Right atrium auricular region (tissue), 2 donors: ENCODE measurements at regions not wholly inside any gene's neighbourhood (a gene's known extent, or its start where the extent isn't known, plus 50 kb on each side); places are given as distances from the start of the nearest gene placed in this dataset.
"Not testable (repeated sequence)": the region's sequence is repeated elsewhere in the genome, so short reads cannot be mapped to it uniquely, and the experiment has no call there.

Source experiments
- DNase-seq: peaks from one replicate; pipeline ENCODE4 v3.0.0-alpha.2; 2019; ENCODE audit warnings: low spot score
- H3K27ac ChIP-seq, 2 donors: fragments of 200-600 bp; sonication (generic); 1 replicate in 1 of 2; 2 replicates in 1 of 2; pipeline ENCODE4 v1.5.1; 2016 to 2019
- H3K27me3 ChIP-seq, 2 donors: fragments of 200-600 bp; sonication (generic); one replicate each; pipeline versions ENCODE4 v1.5.1 to v1.6.0; 2017 to 2019
- H3K36me3 ChIP-seq: fragments of 200-600 bp; sonication (generic); one replicate; pipeline ENCODE4 v1.5.1; 2016
- H3K4me1 ChIP-seq, 2 donors: fragments of 200-600 bp; sonication (generic); one replicate each; pipeline versions ENCODE4 v1.5.1 to v1.6.0; 2017 to 2019
- H3K4me3 ChIP-seq, 2 donors: fragments of 200-600 bp; sonication (generic); 1 replicate in 1 of 2; 2 replicates in 1 of 2; pipeline ENCODE4 v1.5.1; 2017 to 2019; ENCODE audit warnings: mild to moderate bottlenecking in 1 of 2, moderate library complexity in 1 of 2
- H3K9me3 ChIP-seq, 2 donors: fragments of 200-600 bp; sonication (generic); one replicate each; pipeline ENCODE4 v1.5.1; 2019
- CTCF ChIP-seq, 2 donors: fragments of 200-600 bp; sonication (generic); IDR thresholded peaks; one replicate each; pipeline ENCODE4 v1.5.1; 2019; ENCODE audit warnings: antibody characterized with exemption in 2 of 2

- Histone ChIP-seq H3K27ac (no peak overlapping the region), H3K4me1 (no peaks in the 10 kb centered on the region), H3K36me3 (no peaks in the 10 kb centered on the region), H3K9me3 (no peaks in the 10 kb centered on the region), H3K4me3 (no peak overlapping the region), H3K27me3 (no peaks in the 10 kb centered on the region)
- TF ChIP-seq CTCF (IDR thresholded peaks at IDR 0.05) = no peak
- DNase-seq = no peak
These were observed 170.3 kb downstream of the HHIPL2 start for GRCh38 chr1:222377428-222378088.

GRCh38 chr1:222376791-222377190 is 171.1 kb downstream of the HHIPL2 start:
- DNase-seq, H3K9me3 ChIP-seq, H3K36me3 ChIP-seq, H3K27ac ChIP-seq, H3K4me1 ChIP-seq, H3K4me3 ChIP-seq, H3K27me3 ChIP-seq: not testable (repeated sequence)

- TF ChIP-seq CTCF (IDR thresholded peaks at IDR 0.05) = no peak
- no peak for DNase-seq
These were observed 172.2 kb downstream of the HHIPL2 start for GRCh38 chr1:222375701-222376100.

GRCh38 chr1:222373831-222374602 is 173.9 kb downstream of the HHIPL2 start:
- Histone ChIP-seq H3K9me3 (no peaks in the 10 kb centered on the region), H3K4me1 (no peaks in the 10 kb centered on the region), H3K4me3 (no peak overlapping the region), H3K27me3 (no peaks in the 10 kb centered on the region), H3K36me3 (no peaks in the 10 kb centered on the region), H3K27ac (no peak overlapping the region)
- no peak for DNase-seq
- no peak for TF ChIP-seq CTCF (IDR thresholded peaks at IDR 0.05)

More at GRCh38 chr1:222375701-222376100, 172.2 kb downstream of the HHIPL2 start:
- no peaks in the 10 kb centered on the region for H3K9me3 ChIP-seq
- H3K36me3 ChIP-seq = no peaks in the 10 kb centered on the region
- H3K27me3 ChIP-seq = no peaks in the 10 kb centered on the region
- no peak overlapping the region for H3K27ac ChIP-seq
- no peak overlapping the region for H3K4me3 ChIP-seq
- no peaks in the 10 kb centered on the region for H3K4me1 ChIP-seq

- H3K27me3 ChIP-seq = no peaks in the 10 kb centered on the region
- no peaks in the 10 kb centered on the region for H3K4me1 ChIP-seq
- TF ChIP-seq CTCF (IDR thresholded peaks at IDR 0.05) = no peak
- H3K36me3 ChIP-seq = no peaks in the 10 kb centered on the region
- H3K4me3 ChIP-seq = no peak overlapping the region
- no peaks in the 10 kb centered on the region for H3K9me3 ChIP-seq
- H3K27ac ChIP-seq = no peak overlapping the region
- DNase-seq = no peak
These were observed 174.7 kb downstream of the HHIPL2 start for GRCh38 chr1:222373216-222373615.

GRCh38 chr1:222372221-222372620 is 175.7 kb downstream of the HHIPL2 start:
- Histone ChIP-seq H3K36me3 (no peaks in the 10 kb centered on the region), H3K27ac (no peak overlapping the region)
- no peak for TF ChIP-seq CTCF (IDR thresholded peaks at IDR 0.05)

More at GRCh38 chr1:222372221-222372620, 175.7 kb downstream of the HHIPL2 start:
- H3K9me3 ChIP-seq = no peaks in the 10 kb centered on the region
- H3K4me1 ChIP-seq = no peaks in the 10 kb centered on the region
- no peaks in the 10 kb centered on the region for H3K27me3 ChIP-seq
- no peak overlapping the region for H3K4me3 ChIP-seq
- no peak for DNase-seq
